GM12872 (cell line): ENCODE measurements at regions not wholly inside any gene's neighbourhood (a gene's known extent, or its start where the extent isn't known, plus 50 kb on each side); places are given as distances from the start of the nearest gene placed in this dataset.

Experiments used
- TF ChIP-seq, protein P1 (sequence below): IDR thresholded peaks from 3 replicates; pipeline ENCODE4 v1.5.1; 2011; ENCODE audit warnings: low read depth, mild to moderate bottlenecking, low read length, moderate library complexity; ENCODE audit not compliant: insufficient read depth

DNA sequence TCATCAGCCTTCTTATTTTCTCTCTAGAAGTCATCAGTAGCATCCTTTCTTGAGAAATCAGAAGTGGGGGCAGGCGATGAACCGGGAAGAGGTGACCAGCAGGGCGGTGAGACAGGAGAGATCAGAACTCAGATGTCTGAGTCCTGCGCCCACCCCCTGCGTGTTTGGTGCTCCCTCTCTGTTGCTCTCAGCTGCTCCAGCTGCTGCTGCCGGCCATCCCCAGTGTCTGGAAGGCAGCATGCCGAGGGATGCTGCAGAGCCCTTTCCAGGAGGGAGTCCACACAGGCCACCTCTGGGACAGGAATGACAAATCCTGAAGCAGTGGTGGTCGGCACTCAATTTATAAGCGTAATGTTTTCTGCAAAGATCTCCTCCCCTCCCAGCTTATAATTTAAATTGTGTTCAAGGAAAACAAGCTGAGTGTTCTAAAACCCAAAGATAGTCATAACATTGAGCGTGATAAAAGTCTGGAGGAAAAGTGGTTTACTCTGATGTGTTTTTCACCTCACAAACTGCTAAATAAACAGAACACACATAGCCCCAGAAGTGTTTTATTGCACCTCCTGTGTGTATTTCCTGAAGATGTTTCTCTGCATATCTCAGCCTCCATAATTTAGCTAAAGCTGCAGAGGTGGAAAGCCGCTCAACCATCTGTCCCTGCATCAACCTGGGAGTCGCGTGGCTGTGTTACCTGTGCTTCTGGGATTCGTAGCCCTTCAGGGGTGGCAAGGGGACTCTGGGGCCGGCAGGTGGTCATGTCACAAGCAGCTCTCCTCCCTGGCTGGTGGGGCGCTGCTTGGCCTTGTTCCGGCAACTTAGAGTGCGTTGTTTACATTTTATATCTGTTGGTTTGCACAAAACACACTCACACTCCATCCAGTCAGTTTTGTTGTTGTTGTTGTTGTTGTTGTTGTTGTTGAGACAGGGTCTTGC is 191.2 kb downstream of the USP12 start:
- TF ChIP-seq, protein P1, sequence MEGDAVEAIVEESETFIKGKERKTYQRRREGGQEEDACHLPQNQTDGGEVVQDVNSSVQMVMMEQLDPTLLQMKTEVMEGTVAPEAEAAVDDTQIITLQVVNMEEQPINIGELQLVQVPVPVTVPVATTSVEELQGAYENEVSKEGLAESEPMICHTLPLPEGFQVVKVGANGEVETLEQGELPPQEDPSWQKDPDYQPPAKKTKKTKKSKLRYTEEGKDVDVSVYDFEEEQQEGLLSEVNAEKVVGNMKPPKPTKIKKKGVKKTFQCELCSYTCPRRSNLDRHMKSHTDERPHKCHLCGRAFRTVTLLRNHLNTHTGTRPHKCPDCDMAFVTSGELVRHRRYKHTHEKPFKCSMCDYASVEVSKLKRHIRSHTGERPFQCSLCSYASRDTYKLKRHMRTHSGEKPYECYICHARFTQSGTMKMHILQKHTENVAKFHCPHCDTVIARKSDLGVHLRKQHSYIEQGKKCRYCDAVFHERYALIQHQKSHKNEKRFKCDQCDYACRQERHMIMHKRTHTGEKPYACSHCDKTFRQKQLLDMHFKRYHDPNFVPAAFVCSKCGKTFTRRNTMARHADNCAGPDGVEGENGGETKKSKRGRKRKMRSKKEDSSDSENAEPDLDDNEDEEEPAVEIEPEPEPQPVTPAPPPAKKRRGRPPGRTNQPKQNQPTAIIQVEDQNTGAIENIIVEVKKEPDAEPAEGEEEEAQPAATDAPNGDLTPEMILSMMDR, result no peak

DNA sequence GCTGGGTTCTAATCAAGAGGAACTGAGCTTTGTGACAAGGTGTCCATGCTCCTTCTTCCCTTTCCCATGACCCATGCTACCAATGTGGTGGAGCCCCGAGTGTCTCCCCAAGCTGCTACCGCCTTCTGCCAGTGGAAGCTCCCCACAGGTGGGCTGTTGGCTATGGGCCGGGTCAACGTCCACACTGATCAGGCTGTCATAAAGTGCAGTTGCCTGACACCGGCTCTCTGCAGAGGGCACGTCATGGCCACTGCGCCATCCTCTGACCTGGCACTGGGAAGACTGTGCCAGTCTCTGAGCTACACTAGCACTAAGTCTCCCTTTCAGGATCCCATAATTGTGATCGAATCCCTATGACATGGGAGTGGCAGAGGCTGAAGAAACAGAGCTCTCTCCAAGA is 192.3 kb downstream of the USP12 start:
- TF ChIP-seq, protein P1, result no peak

DNA sequence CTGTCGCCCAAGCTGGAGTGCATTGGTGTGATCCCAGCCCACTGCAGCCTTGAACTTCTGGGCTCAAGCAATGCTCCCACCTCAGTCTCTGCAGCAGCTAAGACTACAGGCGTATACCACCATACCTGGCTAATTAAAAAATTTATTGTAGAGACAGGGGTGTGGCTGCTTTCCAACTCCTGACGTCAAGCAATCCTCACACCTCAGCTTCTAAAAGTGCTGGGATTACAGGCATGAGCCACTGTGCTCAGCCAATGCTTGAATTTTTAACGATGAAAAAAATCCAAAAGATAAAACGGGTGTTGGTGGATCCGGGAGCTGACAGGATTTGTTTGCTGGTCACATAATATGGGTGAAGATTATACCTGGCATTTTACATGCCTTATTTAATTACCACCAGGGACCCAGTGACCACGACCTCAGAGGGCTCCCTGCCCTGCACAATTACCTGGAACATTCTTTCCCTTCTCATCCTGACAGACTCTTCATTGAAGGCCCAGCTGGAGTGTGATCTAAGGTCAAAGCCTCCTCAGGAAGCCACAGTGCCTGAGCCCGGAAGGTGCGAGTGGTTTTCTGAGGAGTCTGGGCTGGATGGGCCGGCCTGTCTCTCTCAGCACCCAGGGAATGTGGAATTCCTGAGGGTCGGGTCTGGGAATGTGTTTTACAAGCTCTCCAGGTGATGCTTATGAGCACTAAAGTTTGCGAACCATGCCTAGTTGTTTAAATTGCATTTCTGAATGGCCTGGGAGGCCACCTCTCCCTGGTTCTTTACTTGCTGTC is 193.3 kb downstream of the USP12 start:
- TF ChIP-seq, protein P1, result no peak

DNA sequence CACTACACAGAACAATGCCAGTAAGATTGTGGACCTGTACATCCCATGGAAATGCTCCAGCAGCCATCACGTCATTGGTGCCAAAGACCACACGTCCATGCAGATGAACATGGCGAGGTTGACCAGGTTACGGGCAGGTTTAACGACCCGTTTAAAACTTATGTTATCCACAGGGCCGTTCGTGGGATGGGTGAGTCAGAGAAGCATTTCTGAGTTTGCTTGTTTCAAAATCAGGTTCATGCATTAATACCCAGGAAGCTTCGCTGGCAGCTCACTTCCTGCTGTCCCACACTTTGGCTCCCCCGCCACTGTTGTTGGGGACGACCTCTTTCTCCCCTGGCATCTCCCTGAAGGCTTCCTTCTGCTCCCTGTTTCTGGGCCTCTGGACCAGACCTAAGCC is 194.1 kb downstream of the USP12 start:
- TF ChIP-seq, protein P1, result no peak

DNA sequence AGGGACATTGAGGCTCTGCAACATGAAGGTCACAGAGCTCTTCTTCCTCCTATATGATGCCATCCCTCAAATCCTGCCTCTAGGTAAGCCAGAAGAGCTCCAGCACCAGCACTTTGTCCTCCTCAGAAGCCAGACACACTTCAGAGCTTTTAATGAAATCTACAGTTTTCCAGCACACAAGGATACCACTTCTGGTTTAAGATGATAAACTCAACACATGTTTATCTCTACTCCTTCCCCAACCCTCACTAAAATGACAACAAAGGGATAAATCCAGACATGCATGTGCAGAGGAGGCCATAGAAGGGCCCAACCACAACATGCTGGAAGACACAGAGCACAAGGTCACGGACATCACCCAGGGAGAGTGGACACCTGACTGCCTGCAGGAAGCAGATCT is 195.3 kb downstream of the USP12 start:
- TF ChIP-seq, protein P1, result no peak

DNA sequence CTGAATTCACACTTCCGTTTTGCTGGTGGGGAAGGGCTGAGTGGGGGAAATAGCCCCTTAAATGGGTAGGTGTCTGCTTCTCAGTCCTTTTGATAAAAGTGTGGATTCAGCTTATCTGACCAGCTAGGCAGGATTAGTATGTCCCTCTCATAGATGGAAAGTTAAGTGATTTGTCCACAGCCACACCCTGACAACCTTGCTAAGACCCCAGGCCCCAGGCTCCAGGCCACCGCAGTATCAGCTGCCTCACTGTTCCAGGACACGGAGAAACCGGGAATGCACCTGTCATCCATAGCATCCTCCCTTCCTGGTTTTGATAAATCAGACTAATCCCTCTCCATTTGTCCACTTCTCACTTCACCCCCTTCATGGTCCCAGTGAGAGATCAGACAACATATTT is 197.7 kb downstream of the USP12 start:
- TF ChIP-seq, protein P1, result no peak

DNA sequence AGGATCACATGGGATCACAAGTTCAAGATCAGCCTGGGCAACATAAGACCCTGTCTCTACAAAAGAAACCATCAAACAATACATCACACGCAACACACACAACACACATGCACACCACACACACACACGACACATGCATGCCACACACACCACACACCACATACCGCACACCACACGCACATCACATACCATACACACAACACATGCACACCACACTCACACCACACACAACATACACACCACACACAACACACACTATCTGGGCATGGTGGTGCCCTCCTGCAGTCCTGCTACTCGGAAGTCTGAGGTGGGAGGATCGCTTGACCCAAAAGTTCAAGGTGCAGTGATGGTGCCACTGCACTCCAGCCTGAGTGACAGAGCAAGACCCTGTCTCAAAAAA is 198.3 kb downstream of the USP12 start:
- TF ChIP-seq, protein P1, result no peak
